ENCODE measurements at regions not wholly inside any gene's neighbourhood (a gene's known extent, or its start where the extent isn't known, plus 50 kb on each side); places are given as distances from the start of the nearest gene placed in this dataset.

DNA sequence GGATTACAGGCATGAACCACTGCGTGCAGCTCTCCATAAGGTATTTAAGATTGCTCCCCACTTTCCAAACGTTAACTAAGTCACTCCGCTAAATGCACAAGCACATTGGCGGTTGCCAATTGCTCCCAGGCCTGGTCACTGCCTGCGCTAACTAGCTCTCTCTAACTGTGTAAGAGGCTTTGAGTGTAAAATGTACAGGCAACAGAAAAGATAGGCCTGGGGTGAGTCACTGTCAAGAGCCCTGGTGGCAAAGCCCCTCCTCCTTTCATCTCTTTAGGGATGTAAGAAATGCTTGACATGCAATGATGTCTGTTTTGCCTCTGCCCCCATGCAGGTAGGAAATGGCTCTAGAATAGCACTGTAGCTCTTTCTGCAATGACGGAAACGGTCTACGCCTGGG, 329.7 kb upstream of the GATB start:
- DNase-seq (ENCODE audit: missing footprints), result no peak
- ATAC-seq, result peak; percentile 82
- intact Hi-C loops (cut with DNase I), result loop anchor here (5.0 kb wide), 2 partner anchors 283 to 403 kb away; no protein-coding TSS in a partner anchor

- DNase-seq (ENCODE audit: missing footprints) (no peak), ATAC-seq (peak; percentile 74)
- intact Hi-C loops (cut with DNase I), result loop anchor here (2.0 kb wide), 1 partner anchor 51 kb away; no protein-coding TSS in a partner anchor
Measured at GRCh38 chr4:152089584-152089983, 328.8 kb upstream of the GATB start.

DNA sequence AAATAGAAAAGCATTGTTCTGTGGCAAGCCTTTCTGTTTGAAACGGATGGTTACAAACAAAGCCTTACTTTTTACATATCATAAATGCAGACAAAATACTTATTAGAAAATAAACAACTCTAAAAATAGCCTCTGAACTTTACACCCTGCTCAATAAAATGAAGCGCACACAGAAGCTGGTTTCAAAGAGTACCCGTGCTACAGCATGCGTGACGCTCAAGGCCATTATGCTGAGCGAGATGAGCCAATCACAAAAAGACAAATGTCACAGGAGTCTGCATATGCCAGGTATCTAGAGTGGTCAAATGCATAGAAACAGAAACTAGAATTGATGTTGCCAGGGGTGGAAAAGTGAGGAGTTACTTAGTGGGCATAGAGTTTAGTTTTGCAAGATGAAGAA, 326.5 kb upstream of the GATB start:
- intact Hi-C loops (cut with DNase I), result no loop called here
- ATAC-seq, result no peak
- no peak for DNase-seq (ENCODE audit: missing footprints)

DNA sequence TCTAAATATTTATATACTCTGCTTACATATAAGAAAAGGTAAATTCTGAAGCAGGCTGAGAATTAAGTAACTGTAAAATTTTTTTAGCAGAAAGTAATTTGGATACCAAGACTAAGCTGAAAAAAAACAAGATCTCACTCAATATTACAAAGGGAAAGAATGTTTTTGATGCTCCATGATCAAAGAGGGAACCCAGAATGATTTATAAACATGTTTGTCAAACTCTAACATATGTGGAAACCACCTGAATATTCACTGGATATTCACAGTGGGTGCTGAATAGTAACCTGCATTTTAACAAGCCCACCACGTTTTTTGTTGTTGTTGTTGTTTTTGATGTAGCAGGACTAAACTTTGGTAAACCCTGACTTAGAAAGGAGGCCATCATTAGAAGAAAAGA, 324.9 kb upstream of the GATB start:
- intact Hi-C loops (cut with DNase I), result no loop called here
- no peak for ATAC-seq

DNA sequence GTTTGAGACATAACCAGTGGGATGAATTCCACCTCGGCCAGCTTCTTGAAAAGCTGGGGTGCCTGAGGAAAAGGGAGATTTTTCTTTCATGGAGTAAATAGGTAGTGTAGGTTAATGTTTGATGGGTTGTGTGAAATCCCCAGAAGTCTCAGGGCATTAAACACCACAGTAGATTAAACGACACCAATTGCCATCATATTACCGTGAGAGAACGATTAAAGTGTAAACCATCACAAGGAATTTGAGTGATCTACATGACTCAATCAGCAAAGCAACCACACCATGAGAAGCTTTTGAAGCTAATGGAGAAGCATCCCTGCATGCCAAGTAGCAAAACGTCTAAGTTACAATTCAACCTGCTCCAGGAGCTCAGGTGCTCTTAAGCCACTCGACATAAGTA, 322.5 kb upstream of the GATB start:
- intact Hi-C loops (cut with DNase I), result no loop called here
- DNase-seq (ENCODE audit: missing footprints) (no peak), ATAC-seq (no peak)

More for the DNA sequence above, 324.9 kb upstream of the GATB start:
- no peak for DNase-seq (ENCODE audit: missing footprints)

GRCh38 chr4:152081024-152081423, 320.2 kb upstream of the GATB start:
- no peak for ATAC-seq
- intact Hi-C loops (cut with DNase I), result no loop called here
- DNase-seq (ENCODE audit: missing footprints), result no peak

DNA sequence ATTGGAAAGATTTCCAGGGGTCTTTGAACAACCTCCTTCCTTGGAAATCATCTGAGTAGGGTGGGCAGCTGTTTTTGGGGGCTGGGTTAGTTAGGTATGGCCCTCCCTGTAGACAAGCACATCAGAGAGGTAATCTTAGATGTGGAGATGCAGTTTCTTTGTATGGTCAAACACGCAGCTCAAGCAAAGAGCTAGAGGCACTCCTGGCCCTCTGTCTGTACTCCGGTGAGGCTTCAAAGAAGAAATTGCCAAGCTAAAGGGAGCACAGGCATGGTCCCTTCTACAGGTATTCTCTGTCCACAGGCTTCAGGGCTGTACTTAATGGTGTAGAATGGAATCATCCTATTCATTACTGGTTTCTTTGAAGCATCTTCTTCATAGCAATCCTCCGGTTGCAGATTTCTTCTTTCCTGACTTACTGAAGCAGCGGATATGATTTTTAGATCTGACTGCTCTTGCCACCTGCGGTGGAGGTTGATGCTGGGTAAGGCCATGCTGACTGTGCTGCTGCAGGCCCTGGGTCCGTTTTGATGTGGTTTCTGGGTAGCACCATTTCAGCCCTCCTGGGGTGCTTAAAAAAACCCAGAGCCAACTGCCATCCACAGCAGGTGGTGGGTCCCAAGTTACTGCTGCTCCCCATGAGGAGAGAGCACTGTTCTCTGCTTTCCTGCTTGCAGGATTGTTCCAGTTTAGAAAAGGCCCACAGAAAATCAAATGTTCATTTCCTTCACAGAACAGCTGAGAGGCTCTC, 318.9 kb upstream of the GATB start:
- ATAC-seq (no peak), DNase-seq (ENCODE audit: missing footprints) (no peak)
- intact Hi-C loops (cut with DNase I), result no loop called here

DNA sequence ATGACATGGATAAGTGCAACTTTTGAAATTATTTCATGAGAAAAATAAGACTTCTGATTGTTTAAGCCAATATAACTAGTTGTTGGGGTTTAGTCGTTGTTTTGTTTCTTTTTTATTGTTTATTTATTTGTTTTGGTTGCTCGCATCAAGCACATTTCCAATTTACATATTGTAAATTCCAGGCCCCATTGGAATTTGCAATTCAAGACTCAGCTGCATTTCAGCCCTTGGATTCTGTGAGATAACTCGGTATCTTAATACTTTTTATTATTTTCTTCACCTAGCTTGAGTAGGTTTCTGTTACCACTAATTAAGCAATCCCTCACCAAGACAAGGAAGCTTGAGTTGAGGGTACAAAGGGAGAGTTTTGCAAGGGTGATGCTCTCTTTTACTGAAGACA, 318.3 kb upstream of the GATB start:
- intact Hi-C loops (cut with DNase I), result no loop called here
- no peak for ATAC-seq

DNA sequence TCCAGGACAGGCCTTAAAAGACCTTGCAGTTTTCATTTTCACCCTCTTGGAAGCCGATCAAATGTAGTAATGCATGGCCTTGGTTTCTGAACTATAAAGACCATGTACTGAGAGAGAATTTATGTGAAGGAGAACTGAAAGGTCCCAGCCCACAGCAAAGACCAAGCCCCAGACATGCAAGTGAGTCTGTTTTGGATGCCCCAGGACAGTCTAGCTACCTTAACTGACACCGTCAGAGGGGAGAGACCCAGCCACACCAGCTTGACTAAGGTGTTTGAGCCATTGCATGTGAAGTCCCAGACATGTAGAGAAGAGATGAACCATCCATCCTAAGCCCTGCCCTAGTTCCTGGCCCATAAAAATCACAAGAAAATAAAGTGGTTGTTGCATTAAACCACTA, 316.8 kb upstream of the GATB start:
- ATAC-seq (no peak), DNase-seq (ENCODE audit: missing footprints) (no peak)
- intact Hi-C loops (cut with DNase I), result no loop called here

More for the DNA sequence above, 318.3 kb upstream of the GATB start:
- DNase-seq (ENCODE audit: missing footprints), result no peak

- ATAC-seq, result no peak
- intact Hi-C loops (cut with DNase I), result no loop called here
- no peak for DNase-seq (ENCODE audit: missing footprints)
Measured at GRCh38 chr4:152075253-152075928, 314.6 kb upstream of the GATB start.

DNA sequence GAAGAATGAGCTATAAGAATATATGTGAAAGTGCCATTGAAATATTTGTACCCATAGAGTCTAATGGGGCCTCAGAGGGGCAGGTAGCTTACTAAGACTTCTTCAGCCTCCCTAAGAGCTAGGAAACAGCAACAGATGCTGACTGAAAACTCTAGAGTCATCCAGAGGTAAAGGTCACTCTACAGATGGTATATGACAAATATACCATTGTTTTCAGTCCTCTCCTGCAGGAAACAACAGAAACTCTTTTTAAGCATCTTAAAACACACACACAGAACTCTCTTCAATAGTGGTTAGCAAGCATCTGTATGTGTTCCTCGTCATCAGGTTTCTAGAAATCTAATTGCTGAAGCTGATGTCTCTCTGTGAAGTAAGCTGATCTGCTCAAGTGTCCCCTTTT, 313.8 kb upstream of the GATB start:
- DNase-seq (ENCODE audit: missing footprints), result no peak
- intact Hi-C loops (cut with DNase I), result no loop called here
- ATAC-seq, result no peak

GRCh38 chr4:152074088-152074437, 313.3 kb upstream of the GATB start:
- intact Hi-C loops (cut with DNase I), result no loop called here
- no peak for ATAC-seq
- DNase-seq (ENCODE audit: missing footprints), result no peak

DNA sequence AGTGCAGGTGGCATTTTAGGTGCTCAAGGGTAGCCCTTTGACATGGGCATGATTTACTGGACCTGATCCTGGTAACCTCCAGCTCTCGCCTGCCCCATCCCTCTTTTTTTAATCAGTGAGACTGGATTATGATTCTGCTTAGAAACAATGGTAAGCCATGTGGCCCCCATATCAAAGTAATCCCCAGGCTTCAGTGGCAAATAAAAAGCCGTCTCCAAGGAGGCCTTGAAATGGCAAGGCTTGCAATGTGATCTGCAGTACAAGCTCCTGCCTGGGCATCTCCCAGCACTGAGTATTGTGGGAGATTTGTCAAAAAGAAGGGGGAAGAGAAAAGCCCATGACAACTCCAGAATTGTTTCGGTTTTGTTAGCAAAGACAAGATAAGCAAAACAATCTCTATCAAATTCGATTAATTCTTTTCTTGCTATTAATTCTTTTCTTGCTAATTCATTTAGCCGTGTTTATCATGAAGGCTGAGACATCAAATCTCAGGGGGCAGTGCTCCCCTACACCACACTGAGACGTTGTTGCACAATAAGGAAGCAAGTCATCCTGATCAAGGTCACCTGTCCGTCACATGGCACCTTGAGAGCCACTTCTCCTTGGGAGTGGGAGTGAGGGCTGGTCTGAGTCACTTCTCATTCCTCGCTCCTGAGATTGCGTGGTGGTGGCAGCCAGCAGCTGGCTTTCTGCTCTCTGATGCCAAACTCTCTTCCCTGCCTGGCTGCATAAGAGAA, 312.7 kb upstream of the GATB start:
- intact Hi-C loops (cut with DNase I), result no loop called here
- DNase-seq (ENCODE audit: missing footprints) (no peak), ATAC-seq (no peak)

DNA sequence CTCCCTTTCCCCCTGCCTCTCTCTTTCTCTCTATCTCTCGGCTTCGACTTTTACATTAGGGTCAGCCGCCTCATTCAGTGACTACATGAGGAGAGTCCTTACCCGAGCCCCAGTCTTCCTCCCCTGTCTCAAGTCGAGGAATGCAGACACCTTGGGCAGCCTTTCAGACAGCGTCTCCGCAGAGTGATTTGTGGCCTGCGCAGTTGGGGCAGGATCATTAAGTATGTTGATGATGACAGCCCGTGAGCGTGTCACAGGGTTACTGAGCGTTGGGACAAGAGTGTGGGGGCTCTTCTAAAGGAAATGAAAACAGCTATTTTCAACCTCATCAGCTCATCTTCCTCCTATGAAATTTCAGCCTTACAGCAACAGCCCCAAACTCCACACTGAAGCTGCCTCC, 312.1 kb upstream of the GATB start:
- ATAC-seq, result no peak
- DNase-seq (ENCODE audit: missing footprints), result no peak
- intact Hi-C loops (cut with DNase I), result no loop called here

- DNase-seq (ENCODE audit: missing footprints) (no peak), ATAC-seq (peak; percentile 82)
- intact Hi-C loops (cut with DNase I), result no loop called here
Measured at GRCh38 chr4:152072001-152072485, 311.2 kb upstream of the GATB start.

DNA sequence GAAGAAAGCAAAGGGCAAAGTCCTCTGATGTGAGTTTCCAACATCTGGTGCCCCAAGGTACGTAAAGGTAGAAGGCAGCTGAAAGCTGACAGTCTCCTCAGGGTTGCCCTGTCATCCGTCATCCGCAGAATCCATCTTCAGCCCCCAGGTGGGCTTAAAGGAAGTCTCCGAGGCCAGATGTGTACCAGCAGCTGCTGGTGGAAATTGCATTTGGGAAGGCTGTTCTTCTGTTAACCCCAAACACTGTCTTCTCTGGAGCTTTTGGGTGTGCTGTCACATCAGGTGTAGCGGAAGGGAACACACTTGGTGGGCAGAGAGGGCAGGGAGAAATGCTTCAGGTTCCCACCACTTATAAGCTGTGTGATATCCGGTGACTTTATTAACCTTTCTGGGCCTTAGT, 310.0 kb upstream of the GATB start:
- intact Hi-C loops (cut with DNase I), result no loop called here
- ATAC-seq (no peak), DNase-seq (ENCODE audit: missing footprints) (no peak)

DNA sequence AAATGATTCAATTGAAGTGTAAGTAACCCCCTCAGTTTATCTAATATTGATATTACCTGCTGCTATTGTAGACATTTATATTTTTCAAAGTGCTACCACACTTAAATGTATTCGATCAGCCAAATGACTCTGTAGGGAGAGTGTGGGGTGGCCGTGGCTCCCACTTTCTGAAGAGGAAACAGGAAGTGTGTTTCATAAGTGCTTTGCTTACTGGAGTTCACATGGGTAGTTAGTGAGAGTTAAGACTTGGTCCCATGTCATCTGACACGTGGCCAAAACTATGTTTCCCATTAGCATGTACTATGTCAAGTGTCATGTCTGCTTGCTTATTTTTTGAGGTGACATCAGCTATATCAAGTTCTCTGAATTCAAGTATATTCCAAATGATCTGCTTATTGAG, 308.1 kb upstream of the GATB start:
- ATAC-seq (no peak), DNase-seq (ENCODE audit: missing footprints) (no peak)
- intact Hi-C loops (cut with DNase I), result no loop called here

- DNase-seq (ENCODE audit: missing footprints) (no peak), ATAC-seq (no peak)
- intact Hi-C loops (cut with DNase I), result no loop called here
Measured at GRCh38 chr4:152065545-152065944, 304.7 kb upstream of the GATB start.

- peak; percentile 68 for ATAC-seq
- intact Hi-C loops (cut with DNase I), result no loop called here
Measured at GRCh38 chr4:152064753-152065152, 303.9 kb upstream of the GATB start.

GRCh38 chr4:152064282-152064681, 303.5 kb upstream of the GATB start:
- DNase-seq (ENCODE audit: missing footprints) (no peak), ATAC-seq (no peak)
- intact Hi-C loops (cut with DNase I), result no loop called here

More at GRCh38 chr4:152064753-152065152, 303.9 kb upstream of the GATB start:
- DNase-seq (ENCODE audit: missing footprints), result no peak

Data from Right ventricle myocardium inferior (tissue), 1 donor.